SK-N-SH (cell line): ENCODE measurements at regions not wholly inside any gene's neighbourhood (a gene's known extent, or its start where the extent isn't known, plus 50 kb on each side); places are given as distances from the start of the nearest gene placed in this dataset.

Experiments
- CTCF ChIA-PET: fragments of 300-600, 350-600 bp; formaldehyde crosslinking; extraction: SDS; loops from one replicate; lab custom pipeline; 2021; lab: Yijun Ruan, JAX
- POLR2A ChIA-PET: fragments of 350-600 bp; sonication (Branson Sonifier 250); formaldehyde crosslinking; extraction: SDS; loops from one replicate; lab custom pipeline; 2020; ENCODE audit warnings: antibody characterized with exemption, inconsistent platforms; lab: Yijun Ruan, JAX
- DNase-seq: peaks from one replicate; pipeline ENCODE4 v3.0.0; 2012
- H2AFZ ChIP-seq: fragments of 200-600 bp; sonication (generic); 2 replicates; pipeline ENCODE4 v1.8.1; 2016; ENCODE audit warnings: antibody characterized with exemption, mild to moderate bottlenecking, low read depth
- H3F3A ChIP-seq: fragments of 200-600 bp; sonication (generic); replicated peaks from 2 replicates; pipeline ENCODE3; 2016; ENCODE audit warnings: antibody characterized with exemption, mild to moderate bottlenecking; ENCODE audit not compliant: insufficient read depth
- H3K27ac ChIP-seq, 2 experiments: fragments of 200-500 bp in 1 of 2; fragments of 200-600 bp in 1 of 2; sonication (Bioruptor generic) in 1 of 2; sonication (generic), shearing (Covaris generic) in 1 of 2; 2 replicates each; pipeline versions ENCODE4 v1.5.1 to v1.6.1; 2014 to 2016; ENCODE audit warnings: low read depth in 2 of 2, inconsistent platforms in 1 of 2, low read length in 1 of 2, mild to moderate bottlenecking in 1 of 2, mixed read lengths in 1 of 2
- H3K27me3 ChIP-seq: fragments of 200-600 bp; sonication (generic), shearing (Covaris generic); 2 replicates; pipeline ENCODE4 v1.6.1; 2016; ENCODE audit warnings: mixed run types; ENCODE audit not compliant: insufficient read depth
- H3K36me3 ChIP-seq, 2 experiments: fragments of 200-500 bp in 1 of 2; fragments of 200-600 bp in 1 of 2; sonication (Bioruptor generic) in 1 of 2; sonication (generic) in 1 of 2; replicated peaks in 1 of 2; 2 replicates each; pipeline versions ENCODE3 to v1.5.1; 2014 to 2016; ENCODE audit warnings: low read length in 1 of 2, mild to moderate bottlenecking in 1 of 2; ENCODE audit not compliant: insufficient read depth in 2 of 2, control insufficient read depth in 1 of 2
- H3K4me1 ChIP-seq, 2 experiments: fragments of 200-500 bp in 1 of 2; fragments of 200-600 bp in 1 of 2; sonication (Bioruptor generic) in 1 of 2; sonication (generic), shearing (Covaris generic) in 1 of 2; 2 replicates each; pipeline versions ENCODE4 v1.5.1 to v1.6.1; 2014 to 2016; ENCODE audit warnings: low read depth in 1 of 2, low read length in 1 of 2, mixed run types in 1 of 2; ENCODE audit not compliant: insufficient read depth in 2 of 2, control insufficient read depth in 1 of 2
- H3K4me2 ChIP-seq: fragments of 200-600 bp; sonication (generic), shearing (Covaris generic); 2 replicates; pipeline ENCODE4 v1.6.1; 2017; ENCODE audit warnings: mixed run types
- H3K4me3 ChIP-seq, 2 experiments: fragments of 200-500 bp in 1 of 2; fragments of 200-600 bp in 1 of 2; sonication (Bioruptor generic) in 1 of 2; sonication (generic), shearing (Covaris generic) in 1 of 2; 2 replicates each; pipeline versions ENCODE4 v1.5.1 to v1.8.1; 2014 to 2016; ENCODE audit warnings: low read depth in 2 of 2, inconsistent platforms in 1 of 2, low read length in 1 of 2, mild to moderate bottlenecking in 1 of 2, mixed read lengths in 1 of 2, moderate library complexity in 1 of 2
- H3K79me2 ChIP-seq: fragments of 200-600 bp; sonication (generic); 2 replicates; pipeline ENCODE4 v1.8.1; 2017; ENCODE audit warnings: mild to moderate bottlenecking; ENCODE audit not compliant: insufficient read depth
- H3K9ac ChIP-seq: fragments of 200-600 bp; sonication (generic); 2 replicates; pipeline ENCODE4 v1.6.1; 2017; ENCODE audit warnings: mixed run types
- H3K9me2 ChIP-seq: fragments of 200-600 bp; sonication (generic); 2 replicates; pipeline ENCODE4 v1.6.1; 2017; ENCODE audit warnings: mixed run types
- H3K9me3 ChIP-seq: fragments of 200-600 bp; sonication (generic); 2 replicates; pipeline ENCODE4 v1.6.1; 2017; ENCODE audit warnings: mixed run types, mild to moderate bottlenecking, moderate library complexity
- H4K20me1 ChIP-seq: fragments of 200-600 bp; sonication (generic); 2 replicates; pipeline ENCODE4 v1.6.1; 2017; ENCODE audit warnings: mild to moderate bottlenecking, mixed run types; ENCODE audit not compliant: insufficient read depth
- ELF1 ChIP-seq: IDR thresholded peaks from 2 replicates; pipeline ENCODE4 v1.4.0; 2012
- EZH2phosphoT487 ChIP-seq: fragments of 200-600 bp; sonication (generic); IDR thresholded peaks from 2 replicates; pipeline ENCODE4 v1.6.1; 2017; ENCODE audit warnings: low read depth, mixed run types, mild to moderate bottlenecking, antibody characterized with exemption, moderate library complexity, borderline replicate concordance
- GATA2 ChIP-seq: sonication (generic); formaldehyde crosslinking; IDR thresholded peaks from 2 replicates; pipeline ENCODE4 v1.5.0; 2020; ENCODE audit warnings: mild to moderate bottlenecking, missing genetic modification reagents
- JUND ChIP-seq: IDR thresholded peaks from 2 replicates; pipeline ENCODE4 v1.4.0; 2012
- MXI1 ChIP-seq: IDR thresholded peaks from 2 replicates; pipeline ENCODE4 v1.6.1; 2012; ENCODE audit warnings: mild to moderate bottlenecking, low read depth, low read length, improper control_type of control experiment
- NRF1 ChIP-seq: IDR thresholded peaks from 2 replicates; pipeline ENCODE4 v1.6.1; 2012; ENCODE audit warnings: low read depth, mild to moderate bottlenecking, low read length
- POLR2AphosphoS5 ChIP-seq: IDR thresholded peaks from 2 replicates; pipeline ENCODE4 v1.6.1; 2012; ENCODE audit warnings: low read depth, low read length
- RFX5 ChIP-seq: IDR thresholded peaks from 2 replicates; pipeline ENCODE4 v1.6.1; 2012; ENCODE audit warnings: mild to moderate bottlenecking, improper control_type of control experiment, low read length
- SIN3A ChIP-seq: IDR thresholded peaks from 2 replicates; pipeline ENCODE4 v1.6.1; 2012; ENCODE audit warnings: low read depth, mild to moderate bottlenecking, low read length, moderate library complexity, borderline replicate concordance
- TCF12 ChIP-seq: IDR thresholded peaks from 2 replicates; pipeline ENCODE4 v1.4.0; 2012
- TEAD4 ChIP-seq: IDR thresholded peaks from 2 replicates; pipeline ENCODE4 v1.4.0; 2012; ENCODE audit warnings: mild to moderate bottlenecking, borderline replicate concordance; ENCODE audit not compliant: insufficient read depth
- WGBS: methylation state at CpG from one replicate; pipeline ENCODE4 v1.1.6; 2017; ENCODE audit warnings: low lambda C conversion rate; 5-methylcytosine and 5-hydroxymethylcytosine counted together
- TF ChIP-seq, protein P1 (sequence below): fragments of 150-350 bp; IDR thresholded peaks from 2 replicates; pipeline ENCODE4 v1.6.1; 2017; ENCODE audit warnings: antibody characterized with exemption, low read length, low read depth, borderline replicate concordance
- TF ChIP-seq, protein P2 (sequence below): IDR thresholded peaks from 2 replicates; pipeline ENCODE4; 2012
- TF ChIP-seq, protein P3 (sequence below): IDR thresholded peaks from 2 replicates; pipeline ENCODE4 v1.6.1; 2012; ENCODE audit warnings: mild to moderate bottlenecking, low read depth, low read length, moderate library complexity

DNA sequence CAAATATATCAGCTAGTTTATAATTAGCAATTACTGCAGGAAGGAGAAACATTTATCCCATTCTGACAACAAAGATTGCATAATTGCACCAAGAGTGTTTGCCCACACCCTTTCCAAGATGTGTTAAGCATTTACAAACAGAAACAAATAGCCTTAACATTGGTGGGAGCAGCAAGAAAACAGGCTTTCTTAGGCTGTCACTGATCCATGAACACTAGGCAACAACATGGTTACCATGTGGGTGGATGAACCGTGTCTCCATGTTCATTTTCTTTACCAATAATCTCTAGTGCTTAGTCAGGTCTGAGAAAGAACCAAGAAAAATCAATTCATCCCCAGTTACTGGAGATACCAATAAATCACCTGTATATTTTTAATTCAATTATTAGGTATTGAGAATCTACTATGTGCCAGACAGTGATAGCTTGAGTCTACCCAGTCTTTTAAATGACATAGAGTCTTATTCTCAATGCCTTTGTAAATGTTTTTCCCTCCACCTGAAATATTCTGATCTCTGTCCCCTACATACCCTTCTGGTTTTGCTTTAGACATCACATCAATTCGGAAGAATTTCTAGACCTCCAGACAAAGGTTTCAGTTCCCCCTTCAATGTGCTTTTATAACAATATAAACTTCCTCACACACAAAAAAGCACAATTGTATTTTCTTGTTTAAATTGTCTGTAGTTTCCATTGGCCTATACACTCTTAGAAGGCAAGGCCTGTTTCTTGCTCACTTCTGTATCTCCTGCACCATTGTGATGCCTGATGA lies 286.6 kb downstream of the PPP1R2C start:
- 1% methylated on average over 2 of the region's 2 CpGs for WGBS
- no peaks in the 10 kb centered on the region for H3K36me3 ChIP-seq
- no peaks in the 10 kb centered on the region for H3F3A ChIP-seq
- no peak overlapping the region for H2AFZ ChIP-seq
- ChIA-PET CTCF (no interaction called here), POLR2A (no interaction called here)
- no peaks in the 10 kb centered on the region for H3K9me2 ChIP-seq
- H4K20me1 ChIP-seq, result no peaks in the 10 kb centered on the region
- DNase-seq, result no peak
- H3K4me3 ChIP-seq, result no peak overlapping the region
- no peaks in the 10 kb centered on the region; the same call in 1 of the 2 replicates for H3K27me3 ChIP-seq
- H3K4me2 ChIP-seq, result no peak overlapping the region
- no peaks in the 10 kb centered on the region for H3K9me3 ChIP-seq
- TF ChIP-seq GATA2 (no peak), EZH2phosphoT487 (no peak), ELF1 (no peak), POLR2AphosphoS5 (no peak), MXI1 (no peak), RFX5 (no peak), TCF12 (no peak), SIN3A (no peak), JUND (no peak), NRF1 (no peak), TEAD4 (no peak)
- TF ChIP-seq, protein P1, sequence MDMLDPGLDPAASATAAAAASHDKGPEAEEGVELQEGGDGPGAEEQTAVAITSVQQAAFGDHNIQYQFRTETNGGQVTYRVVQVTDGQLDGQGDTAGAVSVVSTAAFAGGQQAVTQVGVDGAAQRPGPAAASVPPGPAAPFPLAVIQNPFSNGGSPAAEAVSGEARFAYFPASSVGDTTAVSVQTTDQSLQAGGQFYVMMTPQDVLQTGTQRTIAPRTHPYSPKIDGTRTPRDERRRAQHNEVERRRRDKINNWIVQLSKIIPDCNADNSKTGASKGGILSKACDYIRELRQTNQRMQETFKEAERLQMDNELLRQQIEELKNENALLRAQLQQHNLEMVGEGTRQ, result no peak
- TF ChIP-seq, protein P2, sequence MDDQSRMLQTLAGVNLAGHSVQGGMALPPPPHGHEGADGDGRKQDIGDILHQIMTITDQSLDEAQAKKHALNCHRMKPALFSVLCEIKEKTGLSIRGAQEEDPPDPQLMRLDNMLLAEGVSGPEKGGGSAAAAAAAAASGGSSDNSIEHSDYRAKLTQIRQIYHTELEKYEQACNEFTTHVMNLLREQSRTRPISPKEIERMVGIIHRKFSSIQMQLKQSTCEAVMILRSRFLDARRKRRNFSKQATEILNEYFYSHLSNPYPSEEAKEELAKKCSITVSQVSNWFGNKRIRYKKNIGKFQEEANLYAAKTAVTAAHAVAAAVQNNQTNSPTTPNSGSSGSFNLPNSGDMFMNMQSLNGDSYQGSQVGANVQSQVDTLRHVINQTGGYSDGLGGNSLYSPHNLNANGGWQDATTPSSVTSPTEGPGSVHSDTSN, result no peak
- TF ChIP-seq, protein P3, sequence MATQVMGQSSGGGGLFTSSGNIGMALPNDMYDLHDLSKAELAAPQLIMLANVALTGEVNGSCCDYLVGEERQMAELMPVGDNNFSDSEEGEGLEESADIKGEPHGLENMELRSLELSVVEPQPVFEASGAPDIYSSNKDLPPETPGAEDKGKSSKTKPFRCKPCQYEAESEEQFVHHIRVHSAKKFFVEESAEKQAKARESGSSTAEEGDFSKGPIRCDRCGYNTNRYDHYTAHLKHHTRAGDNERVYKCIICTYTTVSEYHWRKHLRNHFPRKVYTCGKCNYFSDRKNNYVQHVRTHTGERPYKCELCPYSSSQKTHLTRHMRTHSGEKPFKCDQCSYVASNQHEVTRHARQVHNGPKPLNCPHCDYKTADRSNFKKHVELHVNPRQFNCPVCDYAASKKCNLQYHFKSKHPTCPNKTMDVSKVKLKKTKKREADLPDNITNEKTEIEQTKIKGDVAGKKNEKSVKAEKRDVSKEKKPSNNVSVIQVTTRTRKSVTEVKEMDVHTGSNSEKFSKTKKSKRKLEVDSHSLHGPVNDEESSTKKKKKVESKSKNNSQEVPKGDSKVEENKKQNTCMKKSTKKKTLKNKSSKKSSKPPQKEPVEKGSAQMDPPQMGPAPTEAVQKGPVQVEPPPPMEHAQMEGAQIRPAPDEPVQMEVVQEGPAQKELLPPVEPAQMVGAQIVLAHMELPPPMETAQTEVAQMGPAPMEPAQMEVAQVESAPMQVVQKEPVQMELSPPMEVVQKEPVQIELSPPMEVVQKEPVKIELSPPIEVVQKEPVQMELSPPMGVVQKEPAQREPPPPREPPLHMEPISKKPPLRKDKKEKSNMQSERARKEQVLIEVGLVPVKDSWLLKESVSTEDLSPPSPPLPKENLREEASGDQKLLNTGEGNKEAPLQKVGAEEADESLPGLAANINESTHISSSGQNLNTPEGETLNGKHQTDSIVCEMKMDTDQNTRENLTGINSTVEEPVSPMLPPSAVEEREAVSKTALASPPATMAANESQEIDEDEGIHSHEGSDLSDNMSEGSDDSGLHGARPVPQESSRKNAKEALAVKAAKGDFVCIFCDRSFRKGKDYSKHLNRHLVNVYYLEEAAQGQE, result no peak
- H3K4me1 ChIP-seq, result no peaks in the 10 kb centered on the region
- H3K9ac ChIP-seq, result no peak overlapping the region
- no peak overlapping the region for H3K27ac ChIP-seq
- no peaks in the 10 kb centered on the region for H3K79me2 ChIP-seq
